Ascending aorta (tissue), 2 donors: ENCODE measurements at regions not wholly inside any gene's neighbourhood (a gene's known extent, or its start where the extent isn't known, plus 50 kb on each side); places are given as distances from the start of the nearest gene placed in this dataset.

Experiments
- DNase-seq, 2 donors: peaks; one replicate each; pipeline ENCODE4 v3.0.0-alpha.2; 2019; ENCODE audit warnings: low spot score in 2 of 2
- H3K27ac ChIP-seq, 2 donors: fragments of 200-600 bp; sonication (generic); one replicate each; pipeline ENCODE4 v1.5.1; 2016 to 2017; ENCODE audit warnings: mild to moderate bottlenecking in 1 of 2
- H3K27me3 ChIP-seq: fragments of 200-600 bp; sonication (generic); one replicate; pipeline ENCODE4 v1.5.1; 2017
- H3K36me3 ChIP-seq, 2 donors: fragments of 200-600 bp; sonication (generic); one replicate each; pipeline ENCODE4 v1.5.1; 2016
- H3K4me1 ChIP-seq, 2 donors: fragments of 200-600 bp; sonication (generic); one replicate each; pipeline ENCODE4 v1.5.1; 2016 to 2017; ENCODE audit warnings: mild to moderate bottlenecking in 1 of 2
- H3K4me3 ChIP-seq, 2 donors: fragments of 200-600 bp; sonication (generic); one replicate each; pipeline ENCODE4 v1.5.1; 2016 to 2017; ENCODE audit warnings: mild to moderate bottlenecking in 1 of 2
- H3K9me3 ChIP-seq, 2 donors: fragments of 200-600 bp; sonication (generic); one replicate each; pipeline ENCODE4 v1.5.1; 2016
- CTCF ChIP-seq, 3 experiments: fragments of 200-600 bp in 2 of 3; fragments of 450-650 bp in 1 of 3; sonication (generic) in 2 of 3; IDR thresholded peaks; one replicate each; pipeline ENCODE4 v1.5.1; 2016 to 2019; ENCODE audit warnings: antibody characterized with exemption in 3 of 3, mild to moderate bottlenecking in 1 of 3, moderate library complexity in 1 of 3
- intact Hi-C: fragments of 100-400 bp; cut with DNase I; formaldehyde crosslinking; loops from one replicate; pipeline ENCODE4 v1.15.1; 2023

- no peak for DNase-seq
- Histone ChIP-seq H3K9me3 (no peaks in the 10 kb centered on the region), H3K27ac (no peak overlapping the region), H3K4me3 (no peak overlapping the region), H3K36me3 (no peaks in the 10 kb centered on the region), H3K27me3 (no peaks in the 10 kb centered on the region), H3K4me1 (no peaks in the 10 kb centered on the region)
- no peak for TF ChIP-seq CTCF (IDR thresholded peaks at IDR 0.05)
- intact Hi-C loops = no loop called here
Observed at GRCh38 chr4:145375416-145375815, 106.2 kb upstream of the SMAD1 start.

- Histone ChIP-seq H3K4me3 (no peak overlapping the region), H3K27ac (no peak overlapping the region), H3K9me3 (no peaks in the 10 kb centered on the region), H3K36me3 (no peaks in the 10 kb centered on the region), H3K4me1 (no peaks in the 10 kb centered on the region), H3K27me3 (no peaks in the 10 kb centered on the region)
- DNase-seq = no peak
- TF ChIP-seq CTCF (IDR thresholded peaks at IDR 0.05) = no peak
- intact Hi-C loops = no loop called here
Observed at GRCh38 chr4:145352438-145353145, 129.1 kb upstream of the SMAD1 start.

GRCh38 chr4:145351922-145352321 lies 129.7 kb upstream of the SMAD1 start:
- no peak for TF ChIP-seq CTCF (IDR thresholded peaks at IDR 0.05)
- intact Hi-C loops = no loop called here

GRCh38 chr4:145351162-145351561 lies 130.5 kb upstream of the SMAD1 start:
- intact Hi-C loops = no loop called here

More at GRCh38 chr4:145351922-145352321, 129.7 kb upstream of the SMAD1 start:
- H3K4me1 ChIP-seq = no peaks in the 10 kb centered on the region
- H3K27ac ChIP-seq = no peak overlapping the region
- H3K36me3 ChIP-seq = no peaks in the 10 kb centered on the region
- no peaks in the 10 kb centered on the region for H3K9me3 ChIP-seq
- H3K27me3 ChIP-seq = no peaks in the 10 kb centered on the region
- H3K4me3 ChIP-seq = no peak overlapping the region
- DNase-seq = no peak

GRCh38 chr4:145348291-145348690 lies 133.4 kb upstream of the SMAD1 start:
- DNase-seq = no peak
- intact Hi-C loops = no loop called here
- no peak overlapping the region for H3K27ac ChIP-seq
- no peak overlapping the region for H3K4me3 ChIP-seq
- H3K4me1 ChIP-seq = no peaks in the 10 kb centered on the region
- no peaks in the 10 kb centered on the region for H3K36me3 ChIP-seq
- no peaks in the 10 kb centered on the region for H3K9me3 ChIP-seq
- TF ChIP-seq CTCF (IDR thresholded peaks at IDR 0.05) = no peak
- no peaks in the 10 kb centered on the region for H3K27me3 ChIP-seq

More at GRCh38 chr4:145351162-145351561, 130.5 kb upstream of the SMAD1 start:
- Histone ChIP-seq H3K27me3 (no peaks in the 10 kb centered on the region), H3K4me3 (no peak overlapping the region), H3K36me3 (no peaks in the 10 kb centered on the region), H3K9me3 (no peaks in the 10 kb centered on the region), H3K4me1 (no peaks in the 10 kb centered on the region), H3K27ac (no peak overlapping the region)
- TF ChIP-seq CTCF (IDR thresholded peaks at IDR 0.05) = no peak
- DNase-seq = no peak

- no peaks in the 10 kb centered on the region for H3K27me3 ChIP-seq
- no peak for DNase-seq
- intact Hi-C loops = no loop called here
- TF ChIP-seq CTCF (IDR thresholded peaks at IDR 0.05) = no peak
- H3K9me3 ChIP-seq = no peaks in the 10 kb centered on the region
- no peaks in the 10 kb centered on the region for H3K4me1 ChIP-seq
- no peak overlapping the region for H3K27ac ChIP-seq
- H3K4me3 ChIP-seq = no peak overlapping the region
- H3K36me3 ChIP-seq = no peaks in the 10 kb centered on the region
Observed at GRCh38 chr4:145347684-145348083, 134.0 kb upstream of the SMAD1 start.
